ENCODE measurements at regions not wholly inside any gene's neighbourhood (a gene's known extent, or its start where the extent isn't known, plus 50 kb on each side); places are given as distances from the start of the nearest gene placed in this dataset.

DNA sequence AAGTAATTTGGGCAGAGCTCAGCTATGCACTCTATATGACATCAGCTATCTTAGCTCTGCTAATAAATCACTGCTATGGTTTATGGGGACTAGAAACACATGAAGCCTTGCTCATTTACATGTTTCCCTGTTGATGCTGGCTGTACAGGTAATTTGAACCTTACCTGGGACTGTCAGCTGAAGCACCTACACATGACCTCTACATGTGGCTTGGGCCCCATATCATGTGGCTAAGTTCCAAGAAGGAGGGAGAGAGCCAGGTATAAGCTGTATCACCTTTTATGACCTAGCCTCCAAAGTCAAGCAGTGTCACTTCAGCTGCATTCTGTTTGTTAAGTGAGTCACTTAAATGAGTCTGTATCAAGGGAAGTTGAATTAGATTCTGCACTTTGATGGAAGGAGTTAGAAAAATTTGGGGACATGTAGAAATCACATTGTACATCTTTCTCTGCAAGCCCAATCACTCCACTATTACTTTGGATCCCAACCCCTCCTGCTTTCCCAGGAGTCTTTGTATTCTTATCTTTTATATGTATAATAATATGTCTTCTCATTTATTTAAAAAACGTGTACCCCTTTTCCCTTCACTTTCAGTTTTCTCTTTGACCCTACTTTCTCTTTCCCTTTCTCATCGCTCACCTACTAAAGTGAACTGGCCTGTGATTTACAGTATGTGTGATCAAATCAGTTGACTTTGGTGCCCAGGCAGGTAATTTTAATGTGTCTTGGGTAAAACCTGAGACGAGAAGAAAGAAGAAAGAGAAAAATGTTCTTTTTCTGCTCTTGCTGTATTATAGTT is 53.4 kb upstream of the PRKACB start:
- H3K9ac ChIP-seq (ENCODE audit: insufficient read length, low read depth) = no peak overlapping the region
- TF ChIP-seq SUZ12 (IDR thresholded peaks at IDR 0.05; ENCODE audit: extremely low read depth, insufficient read depth, insufficient read length) (no peak), YY1 (IDR thresholded peaks at IDR 0.05; ENCODE audit: insufficient read depth, insufficient read length) (no peak), ZNF274 (IDR thresholded peaks at IDR 0.05; ENCODE audit: low read depth, low read length) (no peak)
- H3K27me3 ChIP-seq (ENCODE audit: insufficient read depth, insufficient read length) = no peaks in the 10 kb centered on the region
- H3K36me3 ChIP-seq (ENCODE audit: insufficient read depth, insufficient read length, low read length) = peaks cover 6% of the 10 kb centered on the region
- DNase-seq (ENCODE audit: low read depth, low spot score) = no peak
- peaks cover 12% of the 10 kb centered on the region for H3K9me3 ChIP-seq (ENCODE audit: insufficient read depth, low read length)
- no peak overlapping the region for H3K4me3 ChIP-seq (ENCODE audit: insufficient read length, low read depth)
- H3K4me1 ChIP-seq (ENCODE audit: insufficient read depth, insufficient read length) = no peaks in the 10 kb centered on the region

DNA sequence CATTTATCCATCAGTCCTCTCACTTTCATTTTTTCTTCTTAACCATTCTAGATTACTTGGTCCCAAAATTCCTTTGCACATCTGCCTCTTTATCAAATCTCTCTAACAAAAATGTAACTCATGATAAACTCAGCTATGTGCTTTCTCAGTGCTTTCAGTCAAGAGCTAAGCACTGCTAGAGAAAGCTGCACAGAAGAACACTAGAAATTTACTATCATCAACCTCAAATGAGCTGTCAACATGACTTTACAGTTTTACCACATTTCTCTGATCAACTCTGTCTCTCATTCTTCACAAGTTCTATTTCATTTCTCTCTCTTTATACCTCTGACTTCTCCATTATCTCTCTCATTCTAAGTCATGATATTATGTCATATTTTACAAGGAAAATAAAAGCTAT is 54.2 kb upstream of the PRKACB start:
- no peak for DNase-seq (ENCODE audit: low read depth, low spot score)
- H3K4me3 ChIP-seq (ENCODE audit: insufficient read length, low read depth) = no peak overlapping the region

DNA sequence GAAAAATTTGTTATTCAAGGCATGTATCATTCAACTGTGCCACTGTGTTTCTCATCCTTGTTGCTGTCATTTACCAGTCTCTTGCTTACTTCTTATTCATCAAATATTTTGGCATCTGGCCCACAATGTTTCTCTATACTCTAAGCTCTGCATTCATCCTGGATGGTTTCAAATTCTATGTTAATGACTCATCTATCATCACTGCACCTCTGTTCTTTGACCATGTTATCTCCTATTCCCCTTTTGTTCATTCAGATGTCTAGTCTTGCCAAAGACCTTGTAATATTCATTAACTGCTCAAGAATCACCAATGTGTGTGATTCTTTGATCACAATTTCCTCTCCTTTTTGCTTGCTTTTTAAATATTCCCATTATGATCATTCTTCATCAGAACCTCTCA is 54.6 kb upstream of the PRKACB start:
- no peak for DNase-seq (ENCODE audit: low read depth, low spot score)
- peaks cover 9% of the 10 kb centered on the region for H3K36me3 ChIP-seq (ENCODE audit: insufficient read depth, insufficient read length, low read length)
- H3K9ac ChIP-seq (ENCODE audit: insufficient read length, low read depth) = no peak overlapping the region

More for the DNA sequence above, 54.2 kb upstream of the PRKACB start:
- no peaks in the 10 kb centered on the region for H3K27me3 ChIP-seq (ENCODE audit: insufficient read depth, insufficient read length)
- H3K36me3 ChIP-seq (ENCODE audit: insufficient read depth, insufficient read length, low read length) = peaks cover 9% of the 10 kb centered on the region
- no peaks in the 10 kb centered on the region for H3K4me1 ChIP-seq (ENCODE audit: insufficient read depth, insufficient read length)
- H3K9me3 ChIP-seq (ENCODE audit: insufficient read depth, low read length) = peaks cover 4% of the 10 kb centered on the region; the same call in 1 of the 2 replicates
- TF ChIP-seq SUZ12 (IDR thresholded peaks at IDR 0.05; ENCODE audit: extremely low read depth, insufficient read depth, insufficient read length) = no peak
- no peak for TF ChIP-seq ZNF274 (IDR thresholded peaks at IDR 0.05; ENCODE audit: low read depth, low read length)
- no peak for TF ChIP-seq YY1 (IDR thresholded peaks at IDR 0.05; ENCODE audit: insufficient read depth, insufficient read length)
- H3K9ac ChIP-seq (ENCODE audit: insufficient read length, low read depth) = no peak overlapping the region

DNA sequence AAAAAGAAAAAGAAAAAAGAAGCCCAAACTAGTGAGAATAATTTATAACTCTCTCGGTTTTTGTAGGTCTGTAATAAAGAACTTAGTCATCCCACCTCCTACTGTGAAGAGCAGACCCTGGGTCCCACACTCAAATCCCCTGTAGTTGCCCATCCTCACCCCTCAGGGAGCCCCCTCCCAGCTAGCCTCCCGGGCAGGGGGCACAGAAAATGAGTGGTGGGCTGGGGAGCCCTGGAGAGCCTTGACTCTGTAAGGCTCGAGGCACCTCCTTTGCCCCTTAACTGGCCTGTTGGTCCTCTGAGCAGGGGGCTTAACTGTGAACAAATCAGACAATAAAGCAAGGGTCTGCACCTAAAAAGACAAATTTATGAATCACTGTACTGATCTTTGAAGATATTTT is 57.5 kb upstream of the PRKACB start:
- DNase-seq (ENCODE audit: low read depth, low spot score) = no peak
- no peaks in the 10 kb centered on the region for H3K27me3 ChIP-seq (ENCODE audit: insufficient read depth, insufficient read length)
- no peaks in the 10 kb centered on the region for H3K9me3 ChIP-seq (ENCODE audit: insufficient read depth, low read length)
- H3K36me3 ChIP-seq (ENCODE audit: insufficient read depth, insufficient read length, low read length) = peaks cover 9% of the 10 kb centered on the region
- no peak overlapping the region for H3K9ac ChIP-seq (ENCODE audit: insufficient read length, low read depth)
- H3K4me1 ChIP-seq (ENCODE audit: insufficient read depth, insufficient read length) = no peaks in the 10 kb centered on the region
- H3K4me3 ChIP-seq (ENCODE audit: insufficient read length, low read depth) = no peak overlapping the region
- no peak for TF ChIP-seq SUZ12 (IDR thresholded peaks at IDR 0.05; ENCODE audit: extremely low read depth, insufficient read depth, insufficient read length)

More for the DNA sequence above, 54.6 kb upstream of the PRKACB start:
- no peak overlapping the region for H3K4me3 ChIP-seq (ENCODE audit: insufficient read length, low read depth)
- TF ChIP-seq YY1 (IDR thresholded peaks at IDR 0.05; ENCODE audit: insufficient read depth, insufficient read length) = no peak
- no peak for TF ChIP-seq SUZ12 (IDR thresholded peaks at IDR 0.05; ENCODE audit: extremely low read depth, insufficient read depth, insufficient read length)
- no peak for TF ChIP-seq ZNF274 (IDR thresholded peaks at IDR 0.05; ENCODE audit: low read depth, low read length)
- H3K9me3 ChIP-seq (ENCODE audit: insufficient read depth, low read length) = peaks cover under 1% of the 10 kb centered on the region; the same call in 1 of the 2 replicates
- no peaks in the 10 kb centered on the region for H3K27me3 ChIP-seq (ENCODE audit: insufficient read depth, insufficient read length)
- H3K4me1 ChIP-seq (ENCODE audit: insufficient read depth, insufficient read length) = no peaks in the 10 kb centered on the region

DNA sequence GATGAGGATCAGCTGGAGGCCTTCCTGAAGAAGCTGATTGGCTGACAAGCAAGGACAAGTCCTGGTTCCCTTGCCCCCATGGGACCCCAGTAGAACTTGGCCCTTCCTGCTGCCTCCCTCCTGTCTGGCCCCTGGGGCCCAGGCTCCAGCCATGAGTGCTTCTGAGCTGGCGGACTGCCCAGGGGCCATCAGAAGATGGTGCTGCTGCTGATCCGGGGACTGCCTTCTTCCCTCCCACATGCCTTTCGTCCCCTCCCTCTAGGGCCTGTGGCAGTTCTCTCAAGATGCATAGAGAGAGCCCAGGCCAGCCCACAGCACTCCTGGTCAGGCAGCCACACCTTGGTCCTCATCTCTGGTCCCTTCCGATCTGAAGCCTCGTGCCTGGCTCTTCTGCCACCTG is 57.9 kb upstream of the PRKACB start:
- Histone ChIP-seq H3K4me1 (ENCODE audit: insufficient read depth, insufficient read length) (no peaks in the 10 kb centered on the region), H3K9ac (ENCODE audit: insufficient read length, low read depth) (no peak overlapping the region), H3K27me3 (ENCODE audit: insufficient read depth, insufficient read length) (no peaks in the 10 kb centered on the region), H3K36me3 (ENCODE audit: insufficient read depth, insufficient read length, low read length) (peaks cover 9% of the 10 kb centered on the region), H3K9me3 (ENCODE audit: insufficient read depth, low read length) (no peaks in the 10 kb centered on the region), H3K4me3 (ENCODE audit: insufficient read length, low read depth) (no peak overlapping the region)
- no peak for DNase-seq (ENCODE audit: low read depth, low spot score)
- TF ChIP-seq ZNF274 (IDR thresholded peaks at IDR 0.05; ENCODE audit: low read depth, low read length) = no peak
- TF ChIP-seq YY1 (IDR thresholded peaks at IDR 0.05; ENCODE audit: insufficient read depth, insufficient read length) = no peak
- TF ChIP-seq SUZ12 (IDR thresholded peaks at IDR 0.05; ENCODE audit: extremely low read depth, insufficient read depth, insufficient read length) = no peak

DNA sequence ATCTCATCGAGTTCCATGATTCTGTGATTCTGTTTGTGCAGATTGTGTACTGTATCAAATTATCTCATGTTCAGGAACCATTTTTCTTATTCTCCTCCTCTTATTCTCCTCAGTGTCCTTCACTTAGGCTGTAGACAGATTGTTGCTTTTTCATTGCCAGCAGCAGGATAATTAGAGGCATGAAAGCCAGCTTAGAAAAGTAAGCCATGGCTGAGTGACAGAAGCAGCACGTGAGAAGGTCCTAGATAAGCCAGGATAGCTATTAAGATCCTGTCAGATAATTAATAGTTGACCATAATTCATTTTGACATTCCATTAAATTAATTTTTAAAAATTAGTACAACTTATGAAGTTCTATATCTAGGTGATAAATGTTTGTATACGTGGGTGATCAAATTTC is 60.8 kb upstream of the PRKACB start:
- Histone ChIP-seq H3K4me3 (ENCODE audit: insufficient read length, low read depth) (no peak overlapping the region), H3K36me3 (ENCODE audit: insufficient read depth, insufficient read length, low read length) (peaks cover 9% of the 10 kb centered on the region), H3K27me3 (ENCODE audit: insufficient read depth, insufficient read length) (no peaks in the 10 kb centered on the region), H3K4me1 (ENCODE audit: insufficient read depth, insufficient read length) (no peaks in the 10 kb centered on the region), H3K9me3 (ENCODE audit: insufficient read depth, low read length) (no peaks in the 10 kb centered on the region), H3K9ac (ENCODE audit: insufficient read length, low read depth) (no peak overlapping the region)
- no peak for TF ChIP-seq ZNF274 (IDR thresholded peaks at IDR 0.05; ENCODE audit: low read depth, low read length)
- no peak for TF ChIP-seq SUZ12 (IDR thresholded peaks at IDR 0.05; ENCODE audit: extremely low read depth, insufficient read depth, insufficient read length)
- TF ChIP-seq YY1 (IDR thresholded peaks at IDR 0.05; ENCODE audit: insufficient read depth, insufficient read length) = no peak
- no peak for DNase-seq (ENCODE audit: low read depth, low spot score)

DNA sequence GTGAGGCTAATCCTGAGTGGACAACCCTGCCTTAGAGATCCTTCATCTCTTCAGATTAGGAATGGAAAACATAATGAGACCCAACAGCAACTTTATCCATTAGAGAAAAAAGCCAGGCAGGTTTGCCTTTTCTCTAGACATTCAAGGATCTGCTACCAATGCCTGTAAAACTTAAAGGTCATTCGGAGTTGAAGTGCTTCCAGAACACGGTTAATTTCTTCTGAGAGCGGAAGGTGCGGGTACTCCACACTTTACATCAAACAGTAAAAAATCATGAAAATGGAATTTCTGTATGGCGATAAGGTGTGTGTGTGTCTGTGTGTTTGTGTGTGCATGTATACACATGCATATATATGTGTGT is 65.2 kb upstream of the PRKACB start:
- no peak for DNase-seq (ENCODE audit: low read depth, low spot score)

More for the DNA sequence above, 65.2 kb upstream of the PRKACB start:
- Histone ChIP-seq H3K4me1 (ENCODE audit: insufficient read depth, insufficient read length) (no peaks in the 10 kb centered on the region), H3K4me3 (ENCODE audit: insufficient read length, low read depth) (peak overlapping the region; percentile 93), H3K36me3 (ENCODE audit: insufficient read depth, insufficient read length, low read length) (peaks cover 4% of the 10 kb centered on the region), H3K9me3 (ENCODE audit: insufficient read depth, low read length) (no peaks in the 10 kb centered on the region), H3K9ac (ENCODE audit: insufficient read length, low read depth) (peak overlapping the region; percentile 97), H3K27me3 (ENCODE audit: insufficient read depth, insufficient read length) (no peaks in the 10 kb centered on the region)
- no peak for TF ChIP-seq SUZ12 (IDR thresholded peaks at IDR 0.05; ENCODE audit: extremely low read depth, insufficient read depth, insufficient read length)
- no peak for TF ChIP-seq ZNF274 (IDR thresholded peaks at IDR 0.05; ENCODE audit: low read depth, low read length)
- TF ChIP-seq YY1 (IDR thresholded peaks at IDR 0.05; ENCODE audit: insufficient read depth, insufficient read length) = no peak

Data from NT2/D1 (cell line).